ENCODE measurements at regions not wholly inside any gene's neighbourhood (a gene's known extent, or its start where the extent isn't known, plus 50 kb on each side); places are given as distances from the start of the nearest gene placed in this dataset.
"Not testable (repeated sequence)": the region's sequence is repeated elsewhere in the genome, so short reads cannot be mapped to it uniquely, and the experiment has no call there.

DNA sequence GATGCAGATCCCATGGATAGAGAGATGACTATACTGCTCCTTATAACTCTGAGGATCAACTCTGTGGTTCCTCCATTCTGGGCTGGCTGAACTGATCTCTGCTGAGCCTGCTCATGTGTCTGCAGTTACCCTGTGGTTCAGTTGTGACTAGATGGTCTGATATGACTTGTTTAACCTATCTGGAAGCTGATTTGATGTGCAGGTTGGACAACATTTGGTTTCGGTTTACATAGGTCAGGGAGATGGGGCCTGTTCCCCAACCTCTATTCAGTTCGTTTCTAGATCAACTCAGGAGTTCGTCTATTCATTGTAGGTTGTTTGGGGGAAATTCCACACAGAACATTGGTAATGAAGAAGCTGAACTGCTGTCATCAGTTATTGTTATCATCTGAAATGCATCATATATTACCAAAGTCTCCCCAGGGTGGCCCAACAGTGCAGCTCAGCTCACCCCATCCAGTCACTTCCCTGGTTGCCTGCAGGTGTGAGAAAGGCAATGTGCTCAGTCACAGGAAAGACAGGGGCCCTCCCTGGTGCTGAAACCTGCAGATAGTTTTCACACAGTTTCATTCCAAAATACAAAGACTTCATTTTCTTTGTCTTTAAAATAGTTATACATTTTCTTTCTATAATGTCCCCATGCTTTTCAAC lies 415.0 kb downstream of the RPIA start:
- DNase-seq (ENCODE audit: low read depth); H3K4me3 ChIP-seq (replicated peaks; ENCODE audit: low read depth, low read length): not testable (repeated sequence)

DNA sequence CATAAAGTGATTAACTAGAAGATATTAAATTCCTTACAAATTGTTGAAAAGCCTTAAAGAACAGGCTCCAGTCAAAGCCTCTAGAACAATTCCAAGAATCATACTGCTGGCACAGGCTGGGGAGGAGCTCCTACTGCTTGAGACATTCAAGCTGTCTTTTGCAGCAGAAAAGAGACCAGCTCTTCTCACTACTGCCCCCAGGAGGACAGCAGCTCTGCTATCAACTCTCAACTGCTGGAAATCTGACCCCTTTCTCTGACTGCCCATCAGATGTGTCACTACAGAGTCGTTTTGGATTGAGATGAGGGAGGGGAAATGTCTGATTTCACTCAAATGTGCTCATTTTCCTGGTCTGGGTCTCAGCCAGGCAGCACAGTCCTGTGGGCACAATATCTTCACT lies 421.0 kb downstream of the RPIA start:
- TF ChIP-seq, protein P1, sequence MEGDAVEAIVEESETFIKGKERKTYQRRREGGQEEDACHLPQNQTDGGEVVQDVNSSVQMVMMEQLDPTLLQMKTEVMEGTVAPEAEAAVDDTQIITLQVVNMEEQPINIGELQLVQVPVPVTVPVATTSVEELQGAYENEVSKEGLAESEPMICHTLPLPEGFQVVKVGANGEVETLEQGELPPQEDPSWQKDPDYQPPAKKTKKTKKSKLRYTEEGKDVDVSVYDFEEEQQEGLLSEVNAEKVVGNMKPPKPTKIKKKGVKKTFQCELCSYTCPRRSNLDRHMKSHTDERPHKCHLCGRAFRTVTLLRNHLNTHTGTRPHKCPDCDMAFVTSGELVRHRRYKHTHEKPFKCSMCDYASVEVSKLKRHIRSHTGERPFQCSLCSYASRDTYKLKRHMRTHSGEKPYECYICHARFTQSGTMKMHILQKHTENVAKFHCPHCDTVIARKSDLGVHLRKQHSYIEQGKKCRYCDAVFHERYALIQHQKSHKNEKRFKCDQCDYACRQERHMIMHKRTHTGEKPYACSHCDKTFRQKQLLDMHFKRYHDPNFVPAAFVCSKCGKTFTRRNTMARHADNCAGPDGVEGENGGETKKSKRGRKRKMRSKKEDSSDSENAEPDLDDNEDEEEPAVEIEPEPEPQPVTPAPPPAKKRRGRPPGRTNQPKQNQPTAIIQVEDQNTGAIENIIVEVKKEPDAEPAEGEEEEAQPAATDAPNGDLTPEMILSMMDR (IDR thresholded peaks at IDR 0.05; ENCODE audit: low read length, missing control alignments) = peak; percentile 11
- peak; percentile 5 for DNase-seq (ENCODE audit: low read depth)
- H3K4me3 ChIP-seq (replicated peaks; ENCODE audit: low read depth, low read length) = not testable (repeated sequence)

DNA sequence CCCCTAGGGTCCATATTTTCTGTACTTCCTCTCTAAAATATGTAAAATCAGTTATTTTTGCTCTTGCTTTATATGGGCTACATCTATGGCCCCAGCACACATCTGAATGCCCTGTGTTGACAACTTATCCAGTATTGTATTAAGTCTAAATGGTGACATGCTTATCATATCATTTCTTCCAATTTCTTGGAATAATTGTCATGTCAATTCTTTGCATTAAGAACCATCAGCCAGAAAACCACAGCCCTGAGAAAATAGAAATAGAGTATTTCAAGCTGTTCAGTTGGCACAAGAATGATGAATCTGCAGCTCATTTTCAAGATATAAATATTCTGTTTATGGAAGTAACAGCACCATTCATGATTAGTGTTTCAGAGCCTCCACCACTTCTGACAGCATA lies 421.8 kb downstream of the RPIA start:
- DNase-seq (ENCODE audit: low read depth) = not testable (repeated sequence)

DNA sequence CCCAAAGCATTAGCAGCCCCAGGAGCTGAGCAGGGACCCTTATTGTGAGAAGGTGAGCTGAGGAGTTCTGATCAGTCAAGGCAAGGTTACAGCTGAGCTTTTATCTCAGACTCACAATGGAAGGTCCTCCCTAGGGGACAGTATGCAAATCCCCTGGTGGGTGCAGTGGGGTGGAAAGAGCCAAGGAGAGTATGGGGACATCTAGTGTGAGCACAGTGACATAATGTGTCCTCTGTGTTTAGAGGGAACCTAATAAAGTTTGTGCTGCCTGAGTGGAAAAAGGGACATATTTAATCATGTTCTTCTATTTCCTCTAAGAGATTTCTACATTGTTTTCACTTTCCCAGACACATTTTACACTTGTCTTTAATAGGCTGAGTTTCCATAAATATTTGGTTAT lies 438.0 kb downstream of the RPIA start:
- H3K4me3 ChIP-seq (replicated peaks; ENCODE audit: low read depth, low read length); DNase-seq (ENCODE audit: low read depth): not testable (repeated sequence)

More for the DNA sequence above, 421.8 kb downstream of the RPIA start:
- H3K4me3 ChIP-seq (replicated peaks; ENCODE audit: low read depth, low read length) = not testable (repeated sequence)

DNA sequence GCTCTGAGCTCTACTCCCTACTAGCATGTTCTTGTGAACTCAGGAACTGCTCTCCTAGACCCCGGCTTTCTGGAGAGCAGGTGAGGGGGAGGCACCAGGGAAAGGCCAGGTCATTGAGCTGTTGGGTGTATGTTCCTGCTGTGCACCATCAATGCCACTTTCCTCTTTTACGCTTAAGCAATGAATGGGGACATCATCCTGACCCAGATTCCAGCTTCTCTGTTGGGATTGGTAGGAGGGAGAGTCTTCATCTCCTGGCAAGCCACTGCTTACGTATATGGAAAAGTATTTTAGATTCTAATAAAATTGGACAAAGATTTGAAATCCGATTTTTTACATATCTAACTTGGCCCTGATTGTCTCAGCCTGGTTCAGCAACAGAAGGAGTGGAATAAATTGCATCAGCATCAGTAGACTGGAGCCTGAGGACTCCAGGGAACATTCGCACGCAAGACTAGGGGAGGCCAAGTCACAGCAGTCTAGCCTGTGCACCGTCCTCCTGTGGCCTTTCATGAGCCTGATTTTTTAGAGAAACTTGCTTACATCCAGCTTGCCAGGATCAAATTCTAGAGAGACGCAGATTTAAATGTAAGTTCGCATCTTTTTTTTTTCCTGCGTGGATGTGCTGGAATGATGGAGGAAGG lies 439.3 kb downstream of the RPIA start:
- not testable (repeated sequence) for DNase-seq (ENCODE audit: low read depth); H3K4me3 ChIP-seq (replicated peaks; ENCODE audit: low read depth, low read length)

DNA sequence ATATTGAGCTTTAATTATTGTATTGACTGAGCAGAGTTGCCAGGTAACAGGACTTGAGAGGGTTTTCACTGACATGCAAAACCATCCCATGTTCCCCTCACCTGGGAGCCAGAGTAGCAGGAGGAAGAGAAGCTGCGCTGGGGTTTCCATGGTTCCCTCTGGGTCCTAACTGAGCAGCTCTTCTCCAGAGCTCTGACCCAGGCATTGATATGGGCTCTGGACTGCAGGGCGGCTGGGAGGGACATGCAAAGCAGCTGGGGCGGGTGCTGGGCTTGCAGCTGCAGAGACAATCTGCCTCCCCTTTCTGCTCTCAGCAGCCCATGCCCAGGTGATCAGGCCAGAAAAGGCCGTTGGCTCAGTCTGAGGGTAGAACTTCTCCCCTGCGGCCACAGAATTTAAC lies 451.5 kb downstream of the RPIA start:
- DNase-seq (ENCODE audit: low read depth); H3K4me3 ChIP-seq (replicated peaks; ENCODE audit: low read depth, low read length): not testable (repeated sequence)

DNA sequence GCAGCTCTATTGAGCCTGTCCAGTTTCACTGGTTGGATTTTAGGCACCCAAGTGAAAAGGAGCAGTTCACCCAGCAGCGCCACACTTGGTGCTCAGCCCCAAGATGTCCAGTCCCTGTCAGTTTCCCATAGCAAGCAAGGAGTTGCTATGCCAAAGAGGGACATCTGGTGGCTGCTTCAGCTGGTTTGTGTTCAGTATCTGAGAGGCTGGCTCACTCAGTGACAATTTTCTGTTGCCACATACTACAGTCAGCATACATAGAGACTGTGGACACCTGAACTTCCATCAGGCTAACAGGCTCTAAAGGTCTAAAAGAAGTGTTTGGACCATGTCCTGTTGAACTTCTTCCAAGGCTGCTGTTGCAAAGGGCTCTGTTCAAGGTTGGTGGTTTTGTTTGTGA lies 453.9 kb downstream of the RPIA start:
- H3K4me3 ChIP-seq (replicated peaks; ENCODE audit: low read depth, low read length); DNase-seq (ENCODE audit: low read depth): not testable (repeated sequence)

DNA sequence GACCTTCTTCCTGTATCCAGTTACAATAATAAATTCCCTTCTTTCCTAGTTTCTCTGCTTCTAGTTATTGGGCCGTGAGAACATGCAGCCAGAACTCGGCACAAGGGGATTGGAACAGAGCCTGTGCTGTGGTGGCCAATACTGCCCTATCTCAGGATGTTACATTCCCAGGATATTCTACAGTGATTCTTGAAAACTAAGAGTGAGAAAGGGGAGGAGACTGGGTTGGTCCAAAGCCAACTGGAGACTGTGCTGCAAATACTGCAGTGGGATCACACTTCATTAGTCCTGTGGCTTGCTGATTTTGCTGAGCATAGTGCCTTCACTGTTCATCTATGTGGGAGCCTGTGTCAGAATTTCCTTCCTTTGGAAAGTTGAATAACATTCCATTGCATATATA lies 456.8 kb downstream of the RPIA start:
- not testable (repeated sequence) for H3K4me3 ChIP-seq (replicated peaks; ENCODE audit: low read depth, low read length); DNase-seq (ENCODE audit: low read depth)

DNA sequence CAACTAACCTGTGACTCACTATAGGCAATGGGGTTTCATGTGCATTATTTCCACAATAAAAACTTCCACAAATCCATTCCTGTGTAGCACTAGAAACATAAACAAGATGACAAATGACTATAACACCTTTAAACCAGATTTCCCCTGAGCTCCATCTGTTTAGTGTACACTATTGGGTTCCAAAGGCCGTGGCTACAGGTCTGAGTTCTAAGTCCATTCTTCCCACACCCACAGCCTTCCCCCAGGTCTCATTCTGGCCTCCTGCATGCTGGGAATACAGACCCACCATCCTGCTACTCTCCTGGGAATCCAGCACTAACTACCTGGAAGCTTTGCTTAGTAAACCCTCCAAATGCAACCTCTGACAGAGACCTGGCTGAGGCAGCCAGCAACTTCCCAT lies 460.2 kb downstream of the RPIA start:
- not testable (repeated sequence) for H3K4me3 ChIP-seq (replicated peaks; ENCODE audit: low read depth, low read length); DNase-seq (ENCODE audit: low read depth)

DNA sequence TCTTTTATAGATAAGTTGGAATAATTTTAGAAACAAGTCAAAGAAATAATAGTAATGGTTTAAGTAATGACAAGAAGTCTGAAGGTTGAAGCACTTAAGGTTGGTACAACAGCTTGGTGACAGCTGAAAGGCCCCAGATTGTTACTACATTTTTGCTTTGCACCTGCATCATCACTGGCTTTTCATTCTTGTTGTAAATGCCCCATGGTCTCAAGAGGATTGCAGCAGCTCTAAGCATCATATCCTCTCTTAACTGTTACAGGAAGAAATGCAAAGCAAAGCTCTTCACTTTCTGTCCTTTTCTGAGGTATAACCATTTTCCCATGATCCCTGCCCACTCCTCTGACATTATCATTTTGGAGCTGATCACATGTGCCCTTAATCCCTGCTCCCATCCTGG lies 461.0 kb downstream of the RPIA start:
- DNase-seq (ENCODE audit: low read depth) = not testable (repeated sequence)

DNA sequence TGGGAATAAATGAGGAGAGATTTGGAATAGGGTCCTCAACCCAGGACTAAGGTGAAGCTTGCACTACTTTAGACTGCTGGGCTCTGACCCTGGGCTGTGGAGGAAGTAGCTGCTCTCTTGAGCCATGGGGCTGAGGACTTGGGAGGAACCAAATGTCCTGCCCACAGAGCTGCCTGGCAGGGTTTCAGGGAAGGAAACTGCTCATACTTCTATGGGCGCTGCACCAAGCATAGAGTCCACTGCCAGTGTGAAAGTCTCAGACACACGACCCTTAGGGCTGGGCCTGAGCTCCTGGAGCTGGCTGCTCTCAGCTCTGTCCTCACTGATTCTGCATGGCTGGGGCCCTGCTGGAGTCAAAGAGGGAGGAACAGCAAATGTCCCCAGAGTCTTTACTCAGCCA lies 461.7 kb downstream of the RPIA start:
- DNase-seq (ENCODE audit: low read depth); H3K4me3 ChIP-seq (replicated peaks; ENCODE audit: low read depth, low read length): not testable (repeated sequence)

More for the DNA sequence above, 461.0 kb downstream of the RPIA start:
- not testable (repeated sequence) for H3K4me3 ChIP-seq (replicated peaks; ENCODE audit: low read depth, low read length)

DNA sequence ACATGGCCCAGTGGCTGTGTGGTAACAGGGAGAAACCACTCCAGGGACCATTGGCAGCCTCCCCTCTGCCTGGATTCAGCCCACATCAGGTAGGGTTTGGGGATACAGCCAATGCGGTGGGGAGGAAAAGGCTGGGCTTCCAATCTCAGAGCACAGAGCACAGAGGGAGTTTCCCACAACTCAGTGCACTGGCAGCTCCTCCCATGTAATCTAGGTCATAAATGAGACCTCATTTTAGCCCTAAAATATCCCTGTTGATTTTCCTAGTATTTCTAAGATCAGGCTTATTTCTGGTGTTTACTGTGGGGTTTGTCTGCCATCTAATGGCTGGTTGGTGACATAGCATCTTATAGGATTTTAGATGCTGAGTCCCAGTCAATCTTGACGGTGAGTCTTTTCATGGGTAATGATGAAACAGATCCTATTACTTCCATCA lies 462.8 kb downstream of the RPIA start:
- not testable (repeated sequence) for H3K4me3 ChIP-seq (replicated peaks; ENCODE audit: low read depth, low read length); DNase-seq (ENCODE audit: low read depth)

DNA sequence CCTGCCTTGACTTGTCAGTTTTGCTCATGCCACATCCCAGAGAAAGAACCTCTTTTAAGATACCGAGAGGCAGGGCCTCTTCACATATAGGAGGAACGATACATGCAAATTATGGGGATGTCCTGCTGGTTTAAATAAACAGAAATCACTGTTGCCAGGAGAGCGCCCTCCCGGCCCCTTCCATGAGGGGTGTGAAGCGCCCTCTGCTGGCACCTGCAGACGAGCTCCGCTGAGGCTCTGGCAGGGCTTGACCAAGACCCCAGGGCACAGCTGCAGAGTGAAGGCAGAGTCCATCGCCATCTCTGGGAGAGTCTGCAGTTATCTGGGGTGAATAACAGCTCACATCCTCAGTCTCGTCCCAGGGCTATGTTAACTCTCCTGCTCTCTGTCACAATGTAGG lies 468.8 kb downstream of the RPIA start:
- not testable (repeated sequence) for H3K4me3 ChIP-seq (replicated peaks; ENCODE audit: low read depth, low read length); DNase-seq (ENCODE audit: low read depth)

DNA sequence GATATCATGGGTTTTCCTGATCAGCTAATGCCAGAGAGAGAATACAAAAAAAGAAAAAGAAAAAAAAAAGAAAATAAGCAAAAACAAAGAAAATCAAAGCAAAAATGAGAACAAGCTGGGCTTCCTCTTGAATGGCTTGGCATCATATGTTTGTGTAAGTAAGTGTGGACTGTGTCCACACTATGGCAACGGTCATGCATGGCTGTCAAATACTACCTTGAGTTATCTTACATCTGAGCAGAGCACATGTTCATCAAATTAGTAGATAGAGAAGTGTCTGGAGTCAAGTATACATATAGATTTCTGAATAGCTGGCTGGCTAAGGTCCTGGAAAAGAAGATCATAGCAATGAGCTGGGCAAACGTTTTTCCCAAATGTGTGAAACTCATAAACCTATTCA lies 470.2 kb downstream of the RPIA start:
- not testable (repeated sequence) for DNase-seq (ENCODE audit: low read depth); H3K4me3 ChIP-seq (replicated peaks; ENCODE audit: low read depth, low read length)

DNA sequence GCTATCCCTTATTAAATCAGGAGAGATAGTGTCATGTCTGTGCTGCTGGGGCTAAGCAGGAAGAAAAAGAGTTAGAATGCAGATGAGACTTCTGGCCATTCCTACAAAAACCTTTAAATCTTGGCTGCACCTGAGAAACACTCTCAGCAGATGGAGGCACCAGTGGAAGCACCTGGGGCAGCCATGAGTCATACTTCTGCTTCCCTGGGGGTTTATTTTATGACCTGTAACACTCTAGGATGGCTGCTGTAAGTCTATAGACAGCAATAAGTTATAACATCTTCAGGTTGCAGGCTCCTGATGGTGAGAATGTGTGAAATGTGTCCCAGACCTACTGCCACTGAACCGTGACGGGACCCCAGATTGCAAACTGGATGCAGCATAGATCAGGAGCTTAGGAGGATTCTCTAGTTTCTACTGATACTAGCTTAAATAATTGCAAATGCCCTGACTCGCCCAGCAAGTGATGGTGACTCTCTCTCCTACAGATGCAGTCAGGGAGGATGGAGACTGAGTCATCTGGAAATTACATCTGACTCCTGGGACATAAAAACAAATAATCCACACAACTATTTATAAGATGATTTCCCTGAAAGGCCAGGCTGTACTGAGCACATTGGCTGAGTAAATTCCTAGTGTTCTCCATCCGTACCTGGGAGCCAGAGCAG lies 479.2 kb downstream of the RPIA start:
- not testable (repeated sequence) for DNase-seq (ENCODE audit: low read depth); H3K4me3 ChIP-seq (replicated peaks; ENCODE audit: low read depth, low read length)

DNA sequence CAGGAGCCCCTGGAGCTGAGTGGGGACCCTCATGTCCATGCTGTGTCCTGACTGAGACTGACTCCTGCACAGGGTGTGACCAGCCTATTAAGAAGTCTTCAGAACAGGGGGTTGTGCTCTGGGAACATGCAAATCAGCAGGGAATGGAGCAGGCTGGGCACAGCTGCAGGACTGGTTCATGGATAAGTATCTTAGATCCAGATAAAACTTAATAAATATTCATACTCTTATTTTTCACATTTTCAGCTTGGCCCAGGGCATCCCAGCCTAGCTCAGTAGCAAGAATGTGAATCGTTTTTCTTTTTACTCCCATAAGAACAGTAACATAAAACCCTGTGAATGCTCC lies 479.7 kb downstream of the RPIA start:
- DNase-seq (ENCODE audit: low read depth); H3K4me3 ChIP-seq (replicated peaks; ENCODE audit: low read depth, low read length): not testable (repeated sequence)

DNA sequence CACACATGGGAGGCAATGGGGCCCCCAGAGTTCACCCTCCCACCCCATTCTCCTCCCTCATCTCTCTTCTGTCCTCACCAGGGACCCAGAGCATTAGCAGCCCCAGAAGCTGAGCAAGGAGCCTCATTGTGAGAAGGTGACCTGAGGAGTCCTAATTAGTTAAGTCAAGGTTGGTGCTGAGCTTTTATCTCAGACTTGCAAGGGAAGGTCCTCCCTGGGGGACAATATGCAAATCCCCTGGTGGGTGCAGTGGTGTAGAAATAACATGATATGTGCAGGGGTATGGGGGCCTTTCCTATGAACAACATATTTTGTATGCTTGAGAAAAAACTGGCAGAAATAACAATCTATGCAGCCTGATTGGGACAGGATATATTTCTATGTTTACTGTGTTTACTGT lies 485.5 kb downstream of the RPIA start:
- not testable (repeated sequence) for DNase-seq (ENCODE audit: low read depth); H3K4me3 ChIP-seq (replicated peaks; ENCODE audit: low read depth, low read length)

DNA sequence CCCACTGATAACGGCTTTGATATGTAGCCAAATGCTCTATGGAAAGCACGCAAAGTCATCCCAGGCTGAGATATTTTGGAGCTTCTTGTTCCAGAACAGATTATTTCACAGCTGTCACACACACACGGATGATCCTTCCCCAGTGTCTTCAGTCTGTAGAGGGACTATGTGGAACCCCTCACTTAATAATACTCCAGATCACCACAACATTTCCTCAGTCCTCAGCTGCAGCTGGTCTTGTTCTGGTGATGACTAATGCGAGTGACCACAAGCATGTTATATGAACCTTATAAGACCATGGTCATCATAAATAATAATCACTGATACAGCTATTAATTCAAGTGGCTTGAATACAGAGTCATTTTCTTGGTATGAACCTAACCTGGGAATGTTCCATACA lies 490.7 kb downstream of the RPIA start:
- not testable (repeated sequence) for DNase-seq (ENCODE audit: low read depth); H3K4me3 ChIP-seq (replicated peaks; ENCODE audit: low read depth, low read length)
